ENCODE measurements at regions not wholly inside any gene's neighbourhood (a gene's known extent, or its start where the extent isn't known, plus 50 kb on each side); places are given as distances from the start of the nearest gene placed in this dataset.

DNA sequence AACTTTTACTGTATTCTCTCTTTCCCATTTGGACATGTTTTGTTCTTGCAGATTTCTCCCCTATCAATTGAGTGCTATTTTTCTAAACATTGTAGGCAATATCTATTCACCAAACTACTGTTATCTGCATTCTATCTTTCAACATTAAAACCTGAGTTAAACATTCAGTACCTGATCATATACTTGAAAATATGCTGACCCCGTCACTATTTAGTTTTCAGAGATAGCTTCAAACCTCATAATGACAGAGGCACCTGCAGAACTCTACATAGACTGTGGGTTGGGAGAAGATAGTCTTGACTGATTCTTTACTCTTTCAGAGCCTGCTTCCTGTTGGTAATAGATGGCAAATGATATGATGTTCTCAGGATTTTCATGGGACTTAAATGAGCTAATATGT lies 965.7 kb upstream of the GOT2 start:
- Histone ChIP-seq H3K27ac (ENCODE audit: extremely low read length, insufficient read depth, low read length) (no peak overlapping the region), H3K4me1 (ENCODE audit: insufficient read depth, low read length) (no peaks in the 10 kb centered on the region), H2AFZ (ENCODE audit: low read length) (no peak overlapping the region), H3K36me3 (replicated peaks in 1 of 2; ENCODE audit: control insufficient read depth in 1 of 2, insufficient read depth in 2 of 2, low read length in 2 of 2) (no peaks in the 10 kb centered on the region), H3K9me3 (ENCODE audit: low read length) (peaks cover 42% of the 10 kb centered on the region), H3K9ac (ENCODE audit: insufficient read depth, low read depth, low read length) (no peak overlapping the region), H3K4me2 (ENCODE audit: low read depth, low read length) (no peak overlapping the region), H3K79me2 (ENCODE audit: insufficient read depth, low read length) (no peaks in the 10 kb centered on the region), H3K4me3 (replicated peaks in 1 of 3; ENCODE audit: insufficient read depth in 1 of 3, low read depth in 2 of 3, low read length in 3 of 3) (no peak overlapping the region), H4K20me1 (ENCODE audit: insufficient read depth, low read length) (no peaks in the 10 kb centered on the region), H3K27me3 (ENCODE audit: control insufficient read depth in 1 of 2, insufficient read depth in 2 of 2, low read length in 2 of 2) (no peaks in the 10 kb centered on the region)
- ATAC-seq (no peak), FAIRE-seq (no peak), DNase-seq (ENCODE audit: low spot score) (no peak)
- TF ChIP-seq ZNF225 (CRISPR knock-in tag; IDR thresholded peaks at IDR 0.05) (no peak), MAFF (IDR thresholded peaks at IDR 0.05; ENCODE audit: low read depth, low read length) (peak; percentile 34; the same call in 1 of the 2 replicates), MAFK (conservative IDR thresholded peaks at IDR 0.05 in 1 of 2, IDR thresholded peaks at IDR 0.05 in 1 of 2; ENCODE audit: low read length in 2 of 2) (peak; percentile 63 to 66), ZNF574 (CRISPR knock-in tag; IDR thresholded peaks at IDR 0.05) (no peak), EED (CRISPR knock-in tag; IDR thresholded peaks at IDR 0.05) (no peak), ZMYM2 (CRISPR knock-in tag; IDR thresholded peaks at IDR 0.05) (no peak)
- 0% methylated on average over 1 of the region's 1 CpG for WGBS (ENCODE audit: low lambda C conversion rate)
- CTCF ChIA-PET (ENCODE audit: low intra/inter-chr PET ratio, low total read pairs) = no interaction called here
- in situ Hi-C loops (cut with HindIII; ENCODE audit: extremely low pct_ligation_motif_present, low pct_unique_long_range_greater_than_20kb) = no loop called here
- POLR2A ChIA-PET = no interaction called here
- no TSS peak for BruUV-seq (replicated peaks)
- intact Hi-C loops (cut with micrococcal nuclease; ENCODE audit: unreplicated experiment) = no loop called here

Measured in HepG2 (cell line).